ENCODE measurements at regions not wholly inside any gene's neighbourhood (a gene's known extent, or its start where the extent isn't known, plus 50 kb on each side); places are given as distances from the start of the nearest gene placed in this dataset.

GRCh38 chr12:88985011-88985410, 367.3 kb downstream of the DUSP6 start:
- no peak for DNase-seq

- DNase-seq: peak; percentile 60
Observed at GRCh38 chr12:88982694-88983093, 369.6 kb downstream of the DUSP6 start.

- DNase-seq: no peak
Observed at GRCh38 chr12:88977115-88977514, 375.2 kb downstream of the DUSP6 start.

- no peak for DNase-seq
Observed at GRCh38 chr12:88973998-88974397, 378.3 kb downstream of the DUSP6 start.

GRCh38 chr12:88970740-88971139, 381.6 kb downstream of the DUSP6 start:
- DNase-seq: no peak

- no peak for DNase-seq
Observed at GRCh38 chr12:88969127-88969526, 383.2 kb downstream of the DUSP6 start.

- DNase-seq: no peak
Observed at GRCh38 chr12:88960213-88960878, 380.1 kb upstream of the KITLG start.

- no peak for DNase-seq
Observed at GRCh38 chr12:88958946-88959345, 378.7 kb upstream of the KITLG start.

- DNase-seq: no peak
Observed at GRCh38 chr12:88958153-88958552, 377.9 kb upstream of the KITLG start.

GRCh38 chr12:88957358-88957757, 377.1 kb upstream of the KITLG start:
- no peak for DNase-seq

GRCh38 chr12:88955531-88955930, 375.3 kb upstream of the KITLG start:
- no peak for DNase-seq

- no peak for DNase-seq
Observed at GRCh38 chr12:88953029-88953586, 372.8 kb upstream of the KITLG start.

- no peak for DNase-seq
Observed at GRCh38 chr12:88952562-88952942, 372.3 kb upstream of the KITLG start.

- DNase-seq: no peak
Observed at GRCh38 chr12:88951860-88952561, 371.7 kb upstream of the KITLG start.

GRCh38 chr12:88951177-88951576, 370.9 kb upstream of the KITLG start:
- DNase-seq: no peak

GRCh38 chr12:88947486-88948043, 367.3 kb upstream of the KITLG start:
- no peak for DNase-seq

GRCh38 chr12:88946372-88946997, 366.2 kb upstream of the KITLG start:
- peak; percentile 71 for DNase-seq

- DNase-seq: no peak
Observed at GRCh38 chr12:88945051-88945732, 364.9 kb upstream of the KITLG start.

- DNase-seq: no peak
Observed at GRCh38 chr12:88944397-88944796, 364.1 kb upstream of the KITLG start.

GRCh38 chr12:88940854-88941253, 360.6 kb upstream of the KITLG start:
- DNase-seq: no peak

- no peak for DNase-seq
Observed at GRCh38 chr12:88935856-88936255, 355.6 kb upstream of the KITLG start.

GRCh38 chr12:88934163-88934747, 354.0 kb upstream of the KITLG start:
- DNase-seq: no peak

- DNase-seq: no peak
Observed at GRCh38 chr12:88932457-88932856, 352.2 kb upstream of the KITLG start.
